WTC11 (cell line): ENCODE measurements at regions not wholly inside any gene's neighbourhood (a gene's known extent, or its start where the extent isn't known, plus 50 kb on each side); places are given as distances from the start of the nearest gene placed in this dataset.

ENCODE experiments used
- ATAC-seq: fragments of 200-7000 bp; cut with Tn5 transposase; 2 replicates; pipeline ENCODE4 v1.10.0; 2021; ENCODE audit warnings: mild to moderate bottlenecking, moderate library complexity
- CTCF ChIA-PET: fragments of 300-600 bp; sonication (Branson Sonifier 250); formaldehyde crosslinking; loops from one replicate; lab custom pipeline; 2021; ENCODE audit warnings: antibody characterized with exemption; lab: Charles Lee
- POLR2A ChIA-PET: fragments of 350-600 bp; sonication (Branson Sonifier 250); formaldehyde crosslinking; loops from one replicate; lab custom pipeline; 2021; ENCODE audit warnings: antibody characterized with exemption; lab: Charles Lee
- DNase-seq: peaks from one replicate; pipeline ENCODE4 v3.0.0; 2021; ENCODE audit warnings: low spot score
- H3K27ac Mint-ChIP-seq: 2 replicates; pipeline ENCODE4 v1.8.0; 2021; ENCODE audit warnings: mixed read lengths
- H3K27me3 Mint-ChIP-seq: 2 replicates; pipeline ENCODE4 v1.8.0; 2021; ENCODE audit warnings: low read depth, mild to moderate bottlenecking, moderate library complexity, mixed read lengths
- H3K36me3 Mint-ChIP-seq: 2 replicates; pipeline ENCODE4 v1.8.0; 2021; ENCODE audit warnings: mixed read lengths
- H3K4me1 Mint-ChIP-seq: 2 replicates; pipeline ENCODE4 v1.8.0; 2022; ENCODE audit warnings: mixed read lengths
- H3K4me3 Mint-ChIP-seq: 2 replicates; pipeline ENCODE4 v1.8.0; 2021; ENCODE audit warnings: mild to moderate bottlenecking, moderate library complexity, mixed read lengths
- H3K9me3 Mint-ChIP-seq: 2 replicates; pipeline ENCODE4 v1.8.0; 2021; ENCODE audit warnings: mixed read lengths
- ESRRA ChIP-seq: sonication (generic); formaldehyde crosslinking; IDR thresholded peaks from 2 replicates; pipeline ENCODE4 v1.8.1; 2022; ENCODE audit warnings: mild to moderate bottlenecking, missing genetic modification reagents, borderline replicate concordance
- GRHL2 ChIP-seq: fragments of 250-450 bp; sonication (Bioruptor Pico); IDR thresholded peaks from 2 replicates; pipeline ENCODE4 v1.8.0; 2022; ENCODE audit warnings: mild to moderate bottlenecking, moderate library complexity; ENCODE audit not compliant: insufficient replicate concordance, severe bottlenecking
- NFATC4 ChIP-seq: fragments of 250-450 bp; sonication (Bioruptor Pico); IDR thresholded peaks from 2 replicates; pipeline ENCODE4 v1.9.0; 2021; ENCODE audit warnings: mild to moderate bottlenecking
- NR2C2 ChIP-seq: sonication (generic); formaldehyde crosslinking; IDR thresholded peaks from 2 replicates; pipeline ENCODE4 v1.8.0; 2022; ENCODE audit warnings: mild to moderate bottlenecking, missing genetic modification reagents
- RELA ChIP-seq: sonication (generic); formaldehyde crosslinking; IDR thresholded peaks from 2 replicates; pipeline ENCODE4 v1.8.1; 2022; ENCODE audit warnings: missing genetic modification reagents, mild to moderate bottlenecking, borderline replicate concordance
- SP1 ChIP-seq: sonication (generic); formaldehyde crosslinking; conservative IDR thresholded peaks from 2 replicates; pipeline ENCODE4 v1.8.1; 2022; ENCODE audit warnings: missing genetic modification reagents
- TCF7 ChIP-seq: sonication (generic); formaldehyde crosslinking; IDR thresholded peaks from 2 replicates; pipeline ENCODE4 v1.8.0; 2022; ENCODE audit warnings: mild to moderate bottlenecking, low read depth, missing genetic modification reagents, moderate library complexity
- TEAD1 ChIP-seq: sonication (generic); formaldehyde crosslinking; IDR thresholded peaks from 2 replicates; pipeline ENCODE4 v1.8.0; 2022; ENCODE audit warnings: mild to moderate bottlenecking, missing genetic modification reagents
- ZNF232 ChIP-seq: sonication (generic); formaldehyde crosslinking; IDR thresholded peaks from 2 replicates; pipeline ENCODE4 v1.8.0; 2022; ENCODE audit warnings: mild to moderate bottlenecking, missing genetic modification reagents
- ZNF317 ChIP-seq: sonication (generic); formaldehyde crosslinking; IDR thresholded peaks from 2 replicates; pipeline ENCODE4 v1.8.1; 2023; ENCODE audit warnings: low read depth, mild to moderate bottlenecking, moderate library complexity, missing genetic modification reagents, borderline replicate concordance
- TF ChIP-seq, protein P1 (sequence below): sonication (generic); formaldehyde crosslinking; IDR thresholded peaks from 2 replicates; pipeline ENCODE4 v1.8.0; 2023; ENCODE audit warnings: missing genetic modification reagents, mild to moderate bottlenecking, borderline replicate concordance
- TF ChIP-seq, protein P2 (sequence below): sonication (generic); formaldehyde crosslinking; IDR thresholded peaks from 2 replicates; pipeline ENCODE4 v1.8.0; 2022; ENCODE audit warnings: mild to moderate bottlenecking, missing genetic modification reagents
- TF ChIP-seq, protein P3 (sequence below): sonication (generic); formaldehyde crosslinking; IDR thresholded peaks from 2 replicates; pipeline ENCODE4 v1.8.1; 2022; ENCODE audit warnings: low read depth, missing genetic modification reagents, borderline replicate concordance
- TF ChIP-seq, protein P4 (sequence below): sonication (generic); formaldehyde crosslinking; IDR thresholded peaks from 2 replicates; pipeline ENCODE4 v1.8.0; 2022; ENCODE audit warnings: missing genetic modification reagents
- TF ChIP-seq, protein P5 (sequence below): sonication (generic); formaldehyde crosslinking; IDR thresholded peaks from 2 replicates; pipeline ENCODE4 v1.8.0; 2023; ENCODE audit warnings: mild to moderate bottlenecking, missing genetic modification reagents
- TF ChIP-seq, protein P6 (sequence below): sonication (generic); formaldehyde crosslinking; IDR thresholded peaks from 2 replicates; pipeline ENCODE4 v1.8.1; 2022; ENCODE audit warnings: mild to moderate bottlenecking, moderate library complexity, missing genetic modification reagents
- TF ChIP-seq, protein P7 (sequence below): sonication (generic); formaldehyde crosslinking; IDR thresholded peaks from 2 replicates; pipeline ENCODE4 v1.8.0; 2022; ENCODE audit warnings: mild to moderate bottlenecking, missing genetic modification reagents

DNA sequence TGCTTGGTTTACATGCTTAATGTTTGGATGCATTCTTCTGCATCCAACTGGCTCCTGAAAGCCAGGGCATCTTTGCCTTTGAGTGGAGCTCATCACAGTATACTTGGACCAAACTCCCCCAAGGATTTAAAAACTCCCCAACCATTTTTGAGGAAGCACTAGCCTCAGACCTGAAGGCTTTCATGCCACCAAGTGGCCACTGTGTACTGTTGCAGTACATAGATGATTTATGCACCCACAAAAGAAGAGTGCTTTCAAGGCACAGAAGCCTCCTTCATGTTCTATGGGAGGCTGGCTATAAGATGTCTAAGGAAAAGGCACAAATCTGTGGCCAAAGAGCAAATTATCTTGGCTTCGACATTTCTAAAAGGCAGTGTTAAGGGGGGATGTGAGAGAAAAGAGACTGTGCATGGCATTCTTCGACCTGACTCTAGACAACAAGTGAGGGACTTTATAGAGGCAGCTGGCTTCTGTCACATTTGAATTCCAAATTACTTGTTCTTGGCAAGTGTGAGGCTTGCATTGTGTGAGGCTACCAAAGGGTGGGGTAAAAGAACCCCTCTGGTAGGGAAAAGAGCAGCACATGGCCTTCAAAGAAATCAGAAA is 224.2 kb upstream of the HSFY2 start:
- DNase-seq, result no peak
- H3K27me3 Mint-ChIP-seq, result no peaks in the 10 kb centered on the region
- H3K4me1 Mint-ChIP-seq, result peaks cover 6% of the 10 kb centered on the region
- no peaks in the 10 kb centered on the region for H3K36me3 Mint-ChIP-seq
- H3K27ac Mint-ChIP-seq, result no peak overlapping the region
- no peak overlapping the region for H3K4me3 Mint-ChIP-seq
- ATAC-seq, result peak; percentile 41
- H3K9me3 Mint-ChIP-seq, result no peaks in the 10 kb centered on the region
- TF ChIP-seq, protein P1, sequence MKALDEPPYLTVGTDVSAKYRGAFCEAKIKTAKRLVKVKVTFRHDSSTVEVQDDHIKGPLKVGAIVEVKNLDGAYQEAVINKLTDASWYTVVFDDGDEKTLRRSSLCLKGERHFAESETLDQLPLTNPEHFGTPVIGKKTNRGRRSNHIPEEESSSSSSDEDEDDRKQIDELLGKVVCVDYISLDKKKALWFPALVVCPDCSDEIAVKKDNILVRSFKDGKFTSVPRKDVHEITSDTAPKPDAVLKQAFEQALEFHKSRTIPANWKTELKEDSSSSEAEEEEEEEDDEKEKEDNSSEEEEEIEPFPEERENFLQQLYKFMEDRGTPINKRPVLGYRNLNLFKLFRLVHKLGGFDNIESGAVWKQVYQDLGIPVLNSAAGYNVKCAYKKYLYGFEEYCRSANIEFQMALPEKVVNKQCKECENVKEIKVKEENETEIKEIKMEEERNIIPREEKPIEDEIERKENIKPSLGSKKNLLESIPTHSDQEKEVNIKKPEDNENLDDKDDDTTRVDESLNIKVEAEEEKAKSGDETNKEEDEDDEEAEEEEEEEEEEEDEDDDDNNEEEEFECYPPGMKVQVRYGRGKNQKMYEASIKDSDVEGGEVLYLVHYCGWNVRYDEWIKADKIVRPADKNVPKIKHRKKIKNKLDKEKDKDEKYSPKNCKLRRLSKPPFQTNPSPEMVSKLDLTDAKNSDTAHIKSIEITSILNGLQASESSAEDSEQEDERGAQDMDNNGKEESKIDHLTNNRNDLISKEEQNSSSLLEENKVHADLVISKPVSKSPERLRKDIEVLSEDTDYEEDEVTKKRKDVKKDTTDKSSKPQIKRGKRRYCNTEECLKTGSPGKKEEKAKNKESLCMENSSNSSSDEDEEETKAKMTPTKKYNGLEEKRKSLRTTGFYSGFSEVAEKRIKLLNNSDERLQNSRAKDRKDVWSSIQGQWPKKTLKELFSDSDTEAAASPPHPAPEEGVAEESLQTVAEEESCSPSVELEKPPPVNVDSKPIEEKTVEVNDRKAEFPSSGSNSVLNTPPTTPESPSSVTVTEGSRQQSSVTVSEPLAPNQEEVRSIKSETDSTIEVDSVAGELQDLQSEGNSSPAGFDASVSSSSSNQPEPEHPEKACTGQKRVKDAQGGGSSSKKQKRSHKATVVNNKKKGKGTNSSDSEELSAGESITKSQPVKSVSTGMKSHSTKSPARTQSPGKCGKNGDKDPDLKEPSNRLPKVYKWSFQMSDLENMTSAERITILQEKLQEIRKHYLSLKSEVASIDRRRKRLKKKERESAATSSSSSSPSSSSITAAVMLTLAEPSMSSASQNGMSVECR (CRISPR knock-in tag), result no peak
- TF ChIP-seq NFATC4 (CRISPR knock-in tag) (no peak), ZNF232 (CRISPR knock-in tag) (no peak), ESRRA (CRISPR knock-in tag) (no peak), TEAD1 (no peak), SP1 (CRISPR knock-in tag) (no peak), RELA (CRISPR knock-in tag) (no peak), ZNF317 (CRISPR knock-in tag) (no peak), GRHL2 (CRISPR knock-in tag) (no peak), TCF7 (CRISPR knock-in tag) (no peak), NR2C2 (CRISPR knock-in tag) (no peak)
- TF ChIP-seq, protein P2, sequence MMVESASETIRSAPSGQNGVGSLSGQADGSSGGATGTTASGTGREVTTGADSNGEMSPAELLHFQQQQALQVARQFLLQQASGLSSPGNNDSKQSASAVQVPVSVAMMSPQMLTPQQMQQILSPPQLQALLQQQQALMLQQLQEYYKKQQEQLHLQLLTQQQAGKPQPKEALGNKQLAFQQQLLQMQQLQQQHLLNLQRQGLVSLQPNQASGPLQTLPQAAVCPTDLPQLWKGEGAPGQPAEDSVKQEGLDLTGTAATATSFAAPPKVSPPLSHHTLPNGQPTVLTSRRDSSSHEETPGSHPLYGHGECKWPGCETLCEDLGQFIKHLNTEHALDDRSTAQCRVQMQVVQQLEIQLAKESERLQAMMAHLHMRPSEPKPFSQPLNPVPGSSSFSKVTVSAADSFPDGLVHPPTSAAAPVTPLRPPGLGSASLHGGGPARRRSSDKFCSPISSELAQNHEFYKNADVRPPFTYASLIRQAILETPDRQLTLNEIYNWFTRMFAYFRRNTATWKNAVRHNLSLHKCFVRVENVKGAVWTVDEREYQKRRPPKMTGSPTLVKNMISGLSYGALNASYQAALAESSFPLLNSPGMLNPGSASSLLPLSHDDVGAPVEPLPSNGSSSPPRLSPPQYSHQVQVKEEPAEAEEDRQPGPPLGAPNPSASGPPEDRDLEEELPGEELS (CRISPR knock-in tag), result no peak
- TF ChIP-seq, protein P3, sequence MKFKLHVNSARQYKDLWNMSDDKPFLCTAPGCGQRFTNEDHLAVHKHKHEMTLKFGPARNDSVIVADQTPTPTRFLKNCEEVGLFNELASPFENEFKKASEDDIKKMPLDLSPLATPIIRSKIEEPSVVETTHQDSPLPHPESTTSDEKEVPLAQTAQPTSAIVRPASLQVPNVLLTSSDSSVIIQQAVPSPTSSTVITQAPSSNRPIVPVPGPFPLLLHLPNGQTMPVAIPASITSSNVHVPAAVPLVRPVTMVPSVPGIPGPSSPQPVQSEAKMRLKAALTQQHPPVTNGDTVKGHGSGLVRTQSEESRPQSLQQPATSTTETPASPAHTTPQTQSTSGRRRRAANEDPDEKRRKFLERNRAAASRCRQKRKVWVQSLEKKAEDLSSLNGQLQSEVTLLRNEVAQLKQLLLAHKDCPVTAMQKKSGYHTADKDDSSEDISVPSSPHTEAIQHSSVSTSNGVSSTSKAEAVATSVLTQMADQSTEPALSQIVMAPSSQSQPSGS (CRISPR knock-in tag), result no peak
- TF ChIP-seq, protein P4, sequence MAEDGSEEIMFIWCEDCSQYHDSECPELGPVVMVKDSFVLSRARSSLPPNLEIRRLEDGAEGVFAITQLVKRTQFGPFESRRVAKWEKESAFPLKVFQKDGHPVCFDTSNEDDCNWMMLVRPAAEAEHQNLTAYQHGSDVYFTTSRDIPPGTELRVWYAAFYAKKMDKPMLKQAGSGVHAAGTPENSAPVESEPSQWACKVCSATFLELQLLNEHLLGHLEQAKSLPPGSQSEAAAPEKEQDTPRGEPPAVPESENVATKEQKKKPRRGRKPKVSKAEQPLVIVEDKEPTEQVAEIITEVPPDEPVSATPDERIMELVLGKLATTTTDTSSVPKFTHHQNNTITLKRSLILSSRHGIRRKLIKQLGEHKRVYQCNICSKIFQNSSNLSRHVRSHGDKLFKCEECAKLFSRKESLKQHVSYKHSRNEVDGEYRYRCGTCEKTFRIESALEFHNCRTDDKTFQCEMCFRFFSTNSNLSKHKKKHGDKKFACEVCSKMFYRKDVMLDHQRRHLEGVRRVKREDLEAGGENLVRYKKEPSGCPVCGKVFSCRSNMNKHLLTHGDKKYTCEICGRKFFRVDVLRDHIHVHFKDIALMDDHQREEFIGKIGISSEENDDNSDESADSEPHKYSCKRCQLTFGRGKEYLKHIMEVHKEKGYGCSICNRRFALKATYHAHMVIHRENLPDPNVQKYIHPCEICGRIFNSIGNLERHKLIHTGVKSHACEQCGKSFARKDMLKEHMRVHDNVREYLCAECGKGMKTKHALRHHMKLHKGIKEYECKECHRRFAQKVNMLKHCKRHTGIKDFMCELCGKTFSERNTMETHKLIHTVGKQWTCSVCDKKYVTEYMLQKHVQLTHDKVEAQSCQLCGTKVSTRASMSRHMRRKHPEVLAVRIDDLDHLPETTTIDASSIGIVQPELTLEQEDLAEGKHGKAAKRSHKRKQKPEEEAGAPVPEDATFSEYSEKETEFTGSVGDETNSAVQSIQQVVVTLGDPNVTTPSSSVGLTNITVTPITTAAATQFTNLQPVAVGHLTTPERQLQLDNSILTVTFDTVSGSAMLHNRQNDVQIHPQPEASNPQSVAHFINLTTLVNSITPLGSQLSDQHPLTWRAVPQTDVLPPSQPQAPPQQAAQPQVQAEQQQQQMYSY (CRISPR knock-in tag), result no peak
- TF ChIP-seq, protein P5, sequence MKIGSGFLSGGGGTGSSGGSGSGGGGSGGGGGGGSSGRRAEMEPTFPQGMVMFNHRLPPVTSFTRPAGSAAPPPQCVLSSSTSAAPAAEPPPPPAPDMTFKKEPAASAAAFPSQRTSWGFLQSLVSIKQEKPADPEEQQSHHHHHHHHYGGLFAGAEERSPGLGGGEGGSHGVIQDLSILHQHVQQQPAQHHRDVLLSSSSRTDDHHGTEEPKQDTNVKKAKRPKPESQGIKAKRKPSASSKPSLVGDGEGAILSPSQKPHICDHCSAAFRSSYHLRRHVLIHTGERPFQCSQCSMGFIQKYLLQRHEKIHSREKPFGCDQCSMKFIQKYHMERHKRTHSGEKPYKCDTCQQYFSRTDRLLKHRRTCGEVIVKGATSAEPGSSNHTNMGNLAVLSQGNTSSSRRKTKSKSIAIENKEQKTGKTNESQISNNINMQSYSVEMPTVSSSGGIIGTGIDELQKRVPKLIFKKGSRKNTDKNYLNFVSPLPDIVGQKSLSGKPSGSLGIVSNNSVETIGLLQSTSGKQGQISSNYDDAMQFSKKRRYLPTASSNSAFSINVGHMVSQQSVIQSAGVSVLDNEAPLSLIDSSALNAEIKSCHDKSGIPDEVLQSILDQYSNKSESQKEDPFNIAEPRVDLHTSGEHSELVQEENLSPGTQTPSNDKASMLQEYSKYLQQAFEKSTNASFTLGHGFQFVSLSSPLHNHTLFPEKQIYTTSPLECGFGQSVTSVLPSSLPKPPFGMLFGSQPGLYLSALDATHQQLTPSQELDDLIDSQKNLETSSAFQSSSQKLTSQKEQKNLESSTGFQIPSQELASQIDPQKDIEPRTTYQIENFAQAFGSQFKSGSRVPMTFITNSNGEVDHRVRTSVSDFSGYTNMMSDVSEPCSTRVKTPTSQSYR (CRISPR knock-in tag), result no peak
- TF ChIP-seq, protein P6, sequence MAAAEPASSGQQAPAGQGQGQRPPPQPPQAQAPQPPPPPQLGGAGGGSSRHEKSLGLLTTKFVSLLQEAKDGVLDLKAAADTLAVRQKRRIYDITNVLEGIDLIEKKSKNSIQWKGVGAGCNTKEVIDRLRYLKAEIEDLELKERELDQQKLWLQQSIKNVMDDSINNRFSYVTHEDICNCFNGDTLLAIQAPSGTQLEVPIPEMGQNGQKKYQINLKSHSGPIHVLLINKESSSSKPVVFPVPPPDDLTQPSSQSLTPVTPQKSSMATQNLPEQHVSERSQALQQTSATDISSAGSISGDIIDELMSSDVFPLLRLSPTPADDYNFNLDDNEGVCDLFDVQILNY, result no peak
- TF ChIP-seq, protein P7, sequence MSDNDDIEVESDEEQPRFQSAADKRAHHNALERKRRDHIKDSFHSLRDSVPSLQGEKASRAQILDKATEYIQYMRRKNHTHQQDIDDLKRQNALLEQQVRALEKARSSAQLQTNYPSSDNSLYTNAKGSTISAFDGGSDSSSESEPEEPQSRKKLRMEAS (CRISPR knock-in tag), result no peak
- ChIA-PET CTCF (interaction anchor here (1.5 kb wide), 1 partner anchor 65 kb away, joined by 3 read pairs; no protein-coding TSS in a partner anchor), POLR2A (no interaction called here)
